K562 (cell line): ENCODE measurements at regions not wholly inside any gene's neighbourhood (a gene's known extent, or its start where the extent isn't known, plus 50 kb on each side); places are given as distances from the start of the nearest gene placed in this dataset.

Experiments
- ATAC-seq: fragments of 200-7000 bp; cut with Tn5 transposase; 3 replicates; pipeline ENCODE4 v1.9.1; 2020; ENCODE audit warnings: moderate library complexity
- BruUV-seq: library from RNA; stranded (reverse); fragments of 400-500 nt; replicated peaks from 2 replicates; lab custom pipeline; 2021; lab: Mats Ljungman, UMichigan
- CTCF ChIA-PET: fragments of 300-600 bp; formaldehyde crosslinking; extraction: SDS; loops from one replicate; lab custom pipeline; 2021; ENCODE audit warnings: low intra/inter-chr PET ratio; lab: Yijun Ruan, JAX
- POLR2A ChIA-PET: fragments of 300-600, 350-650 bp; sonication (Branson Sonifier 250); formaldehyde crosslinking; extraction: SDS; loops from one replicate; lab custom pipeline; 2021; ENCODE audit warnings: antibody characterized with exemption, inconsistent platforms; lab: Yijun Ruan, JAX
- DNase-seq, 4 experiments: peaks; one replicate each; pipeline versions ENCODE4 v3.0.0 to v3.0.0-alpha.2; 2011 to 2018; ENCODE audit warnings: low spot score in 3 of 4, mixed read lengths in 3 of 4; ENCODE audit errors: extremely low read depth in 1 of 4
- FAIRE-seq: peaks from 2 replicates; lab custom pipeline; 2011; peaks lifted over from hg19 to GRCh38; lab: Jason Lieb, UNC
- H2AFZ ChIP-seq: 2 replicates; pipeline ENCODE4 v1.6.0; 2011; ENCODE audit warnings: low read depth, low read length, control low read depth, inconsistent platforms
- H3K27ac ChIP-seq: fragments of 200-600 bp; 3 replicates; pipeline ENCODE4 v1.8.0; 2011; ENCODE audit warnings: low read depth, mild to moderate bottlenecking, control low read depth, inconsistent platforms, low read length, moderate library complexity, mixed read lengths; ENCODE audit errors: extremely low read depth
- H3K27me3 ChIP-seq, 2 experiments: fragments of 300-600 bp in 1 of 2; 2 replicates in 1 of 2; 3 replicates in 1 of 2; pipeline versions ENCODE4 v1.6.0 to v1.8.0; 2011; ENCODE audit warnings: inconsistent platforms in 2 of 2, low read length in 2 of 2, mild to moderate bottlenecking in 1 of 2, mixed read lengths in 1 of 2, moderate library complexity in 1 of 2; ENCODE audit not compliant: control insufficient read depth in 2 of 2, insufficient read depth in 2 of 2
- H3K36me3 ChIP-seq: fragments of 300-600 bp; 3 replicates; pipeline ENCODE4 v1.8.0; 2011; ENCODE audit warnings: mild to moderate bottlenecking, low read length, inconsistent platforms; ENCODE audit not compliant: control insufficient read depth, insufficient read depth
- H3K4me1 ChIP-seq, 2 experiments: fragments of 200-600 bp in 1 of 2; replicated peaks in 1 of 2; 2 replicates in 1 of 2; 3 replicates in 1 of 2; pipeline versions ENCODE4 v1.5.1 to v1.8.0; 2011; ENCODE audit warnings: inconsistent platforms in 2 of 2, low read length in 2 of 2, mild to moderate bottlenecking in 1 of 2, mixed read lengths in 1 of 2, moderate library complexity in 1 of 2; ENCODE audit not compliant: control insufficient read depth in 2 of 2, insufficient read depth in 2 of 2
- H3K4me2 ChIP-seq: 2 replicates; pipeline ENCODE4 v1.6.1; 2011; ENCODE audit warnings: low read length, control low read depth, inconsistent platforms, mixed read lengths; ENCODE audit not compliant: insufficient read depth
- H3K4me3 ChIP-seq: fragments of 200-600 bp; sonication (generic), shearing (Covaris generic); 2 replicates; pipeline ENCODE4 v1.5.1; 2016; ENCODE audit warnings: control low read depth, inconsistent platforms
- H3K79me2 ChIP-seq: fragments of 200-600 bp; 3 replicates; pipeline ENCODE4 v1.8.0; 2011; ENCODE audit warnings: low read length, inconsistent platforms; ENCODE audit not compliant: control insufficient read depth, insufficient read depth
- H3K9ac ChIP-seq, 2 experiments: 2 replicates each; pipeline versions ENCODE4 v1.6.0 to v1.6.1; 2011; ENCODE audit warnings: low read depth in 2 of 2, low read length in 2 of 2, control low read depth in 1 of 2, inconsistent platforms in 1 of 2, mild to moderate bottlenecking in 1 of 2, mixed read lengths in 1 of 2; ENCODE audit not compliant: insufficient read depth in 1 of 2
- H3K9me1 ChIP-seq: one replicate; pipeline ENCODE4 v1.6.0; 2011; ENCODE audit warnings: inconsistent platforms, mild to moderate bottlenecking, low read length, moderate library complexity; ENCODE audit not compliant: control insufficient read depth, insufficient read depth
- H3K9me3 ChIP-seq: replicated peaks from 2 replicates; pipeline ENCODE4 v1.5.1; 2011; ENCODE audit warnings: low read depth, low read length, inconsistent platforms; ENCODE audit not compliant: control insufficient read depth, insufficient read depth
- H4K20me1 ChIP-seq: replicated peaks from 2 replicates; pipeline ENCODE4 v1.6.1; 2011; ENCODE audit warnings: low read length, inconsistent platforms, mixed read lengths; ENCODE audit not compliant: control insufficient read depth, insufficient read depth
- CC2D1A ChIP-seq: fragments of 450-650 bp; IDR thresholded peaks from 2 replicates; pipeline ENCODE4 v1.6.1; 2017; ENCODE audit warnings: mild to moderate bottlenecking
- DNMT1 ChIP-seq: fragments of 450-650 bp; IDR thresholded peaks from 2 replicates; pipeline ENCODE4 v1.6.1; 2016; ENCODE audit warnings: antibody characterized with exemption, mild to moderate bottlenecking
- GABPB1 ChIP-seq: sonication (generic); formaldehyde crosslinking; IDR thresholded peaks from 2 replicates; pipeline ENCODE4 v1.8.0; 2022; ENCODE audit warnings: mild to moderate bottlenecking, missing genetic modification reagents
- HDAC8 ChIP-seq: fragments of 450-650 bp; IDR thresholded peaks from 2 replicates; pipeline ENCODE4 v1.6.1; 2016; ENCODE audit warnings: mild to moderate bottlenecking, missing genetic modification characterization, moderate library complexity, missing compliant biosample characterization
- MED1 ChIP-seq: sonication (generic); formaldehyde crosslinking; IDR thresholded peaks from 2 replicates; pipeline ENCODE4 v1.8.1; 2023; ENCODE audit warnings: missing genetic modification reagents, borderline replicate concordance
- MXI1 ChIP-seq: IDR thresholded peaks from 2 replicates; pipeline ENCODE4 v1.6.1; 2011; ENCODE audit warnings: low read depth, mild to moderate bottlenecking, improper control_type of control experiment, low read length
- NCOA1 ChIP-seq: fragments of 450-650 bp; IDR thresholded peaks from 2 replicates; pipeline ENCODE4 v1.6.1; 2016; ENCODE audit warnings: low read depth
- PHF8 ChIP-seq: fragments of 200-600 bp; sonication (generic); IDR thresholded peaks from 2 replicates; pipeline ENCODE4 v1.6.1; 2012; ENCODE audit warnings: mixed run types, mild to moderate bottlenecking, inconsistent platforms, low read length, moderate library complexity, borderline replicate concordance
- RAD21 ChIP-seq, 2 experiments: fragments of 250-450 bp in 1 of 2; fragments of 450-650 bp in 1 of 2; sonication (Bioruptor Pico) in 1 of 2; formaldehyde crosslinking in 1 of 2; IDR thresholded peaks in 1 of 2; conservative IDR thresholded peaks in 1 of 2; 2 replicates each; pipeline versions ENCODE4 v1.4.0 to v1.8.0; 2020 to 2022; ENCODE audit warnings: mild to moderate bottlenecking in 2 of 2, moderate library complexity in 1 of 2
- RAD51 ChIP-seq: fragments of 450-650 bp; IDR thresholded peaks from 2 replicates; pipeline ENCODE4 v1.7.1; 2016; ENCODE audit warnings: low read depth, mild to moderate bottlenecking, borderline replicate concordance
- RBM34 ChIP-seq: fragments of 200-400 bp; formaldehyde crosslinking; IDR thresholded peaks from 2 replicates; pipeline ENCODE4 v1.6.1; 2018; ENCODE audit warnings: low read length, borderline replicate concordance; ENCODE audit not compliant: insufficient read depth
- RFX5 ChIP-seq: IDR thresholded peaks from 2 replicates; pipeline ENCODE4 v1.6.1; 2011; ENCODE audit warnings: low read depth, mild to moderate bottlenecking, improper control_type of control experiment, low read length
- SRSF1 ChIP-seq: fragments of 200-400 bp; formaldehyde crosslinking; IDR thresholded peaks from 2 replicates; pipeline ENCODE4 v1.6.1; 2017; ENCODE audit warnings: mild to moderate bottlenecking, low read depth, low read length, moderate library complexity
- STAT5B ChIP-seq: fragments of 250-450 bp; sonication (Bioruptor Pico); IDR thresholded peaks from 2 replicates; pipeline ENCODE4 v1.8.0; 2021; ENCODE audit warnings: mild to moderate bottlenecking, inconsistent platforms
- TAF7 ChIP-seq: fragments of 450-650 bp; IDR thresholded peaks from 2 replicates; pipeline ENCODE4 v1.6.1; 2016; ENCODE audit warnings: missing genetic modification characterization, missing compliant biosample characterization
- TAL1 ChIP-seq: fragments of 450-650 bp; IDR thresholded peaks from 2 replicates; pipeline ENCODE4 v1.6.1; 2016; ENCODE audit warnings: mild to moderate bottlenecking
- TEAD4 ChIP-seq, 2 experiments: sonication (generic) in 1 of 2; formaldehyde crosslinking in 1 of 2; IDR thresholded peaks; 2 replicates each; pipeline versions ENCODE4 v1.6.1 to v1.8.0; 2012 to 2022; ENCODE audit warnings: borderline replicate concordance in 1 of 2, inconsistent platforms in 1 of 2, low read length in 1 of 2, mild to moderate bottlenecking in 1 of 2, missing genetic modification reagents in 1 of 2
- ZFP30 ChIP-seq: fragments of 250-450 bp; sonication (Bioruptor Pico); IDR thresholded peaks from 2 replicates; pipeline ENCODE4 v1.8.0; 2022; ENCODE audit warnings: moderate library complexity, mild to moderate bottlenecking, inconsistent platforms, borderline replicate concordance
- ZNF766 ChIP-seq: fragments of 200-800 bp; sonication (Bioruptor generic); conservative IDR thresholded peaks from 2 replicates; pipeline ENCODE4 v1.6.1; 2016; ENCODE audit warnings: missing genetic modification characterization, missing compliant biosample characterization
- WGBS: fragments of 100-300 bp; shearing (Covaris generic); methylation state at CpG from one replicate; pipeline ENCODE4 v1.1.6; 2016; ENCODE audit warnings: low coverage, mixed read lengths; ENCODE audit not compliant: insufficient coverage; ENCODE audit errors: missing lambda C conversion rate; 5-methylcytosine and 5-hydroxymethylcytosine counted together
- in situ Hi-C: fragments of 300-500 bp; cut with MboI; formaldehyde crosslinking; loops from 4 replicates; pipeline ENCODE4 v1.15.0; 2018; ENCODE audit warnings: inconsistent platforms, mixed read lengths
- intact Hi-C: fragments of 100-400 bp; cut with micrococcal nuclease; formaldehyde crosslinking; loops from 2 replicates; pipeline ENCODE4 v1.14.2; 2022

GRCh38 chr15:77775837-77776236 lies 143.1 kb upstream of the LINGO1 start:
- no peaks in the 10 kb centered on the region; a peak in 1 of 5 replicates for H3K27me3 ChIP-seq
- ChIA-PET POLR2A (no interaction called here), CTCF (no interaction called here)
- no peak for DNase-seq
- no peaks in the 10 kb centered on the region for H3K79me2 ChIP-seq
- H3K36me3 ChIP-seq = no peaks in the 10 kb centered on the region
- BruUV-seq = no TSS peak
- H3K9me3 ChIP-seq = no peaks in the 10 kb centered on the region
- no peak for ATAC-seq
- intact Hi-C loops = no loop called here
- in situ Hi-C loops = no loop called here
- H4K20me1 ChIP-seq = 0 out of 2 replicates have a peak, but pooled peaks cover 3% of the 10 kb centered on the region
- no peak overlapping the region for H3K4me3 ChIP-seq
- TF ChIP-seq HDAC8 (tag) (no peak), TAL1 (no peak), NCOA1 (no peak), DNMT1 (no peak), RBM34 (no peak), RAD51 (no peak), MED1 (no peak), TEAD4 (IDR thresholded peaks at IDR 0.05; ENCODE audit: low read length) (no peak), TEAD4 (CRISPR knock-in tag; IDR thresholded peaks at IDR 0.05; ENCODE audit: borderline replicate concordance) (no peak), STAT5B (CRISPR knock-in tag) (no peak), PHF8 (no peak), CC2D1A (no peak), MXI1 (no peak), RAD21 (CRISPR knock-in tag; conservative IDR thresholded peaks at IDR 0.05 in 1 of 2, IDR thresholded peaks at IDR 0.05 in 1 of 2) (no peak), ZNF766 (CRISPR knock-in tag) (no peak), ZFP30 (CRISPR knock-in tag) (no peak), SRSF1 (no peak), TAF7 (tag) (no peak), RFX5 (no peak), GABPB1 (CRISPR knock-in tag) (no peak)
- WGBS = 19% methylated on average over 6 of the region's 10 CpGs
- H3K4me1 ChIP-seq = peaks cover 0 to 20% of the 10 kb centered on the region in 2 experiments; a peak in 2 of 5 replicates
- no peak overlapping the region for H2AFZ ChIP-seq
- no peak overlapping the region for H3K9ac ChIP-seq
- FAIRE-seq = no peak
- no peak overlapping the region for H3K27ac ChIP-seq
- H3K4me2 ChIP-seq = no peak overlapping the region
- H3K9me1 ChIP-seq = no peaks in the 10 kb centered on the region
